Skeletal muscle satellite cell (primary cell): ENCODE measurements at regions not wholly inside any gene's neighbourhood (a gene's known extent, or its start where the extent isn't known, plus 50 kb on each side); places are given as distances from the start of the nearest gene placed in this dataset.

ENCODE experiments used
- H3K27me3 ChIP-seq: 2 replicates; pipeline ENCODE4 v1.7.0; 2013; ENCODE audit warnings: low read length; ENCODE audit not compliant: control insufficient read depth, insufficient read depth
- H3K36me3 ChIP-seq: 2 replicates; pipeline ENCODE4 v1.7.0; 2013; ENCODE audit warnings: mild to moderate bottlenecking, control low read depth, low read length; ENCODE audit not compliant: insufficient read depth
- H3K4me1 ChIP-seq: 2 replicates; pipeline ENCODE4 v1.7.0; 2013; ENCODE audit warnings: low read length; ENCODE audit not compliant: control insufficient read depth, insufficient read depth
- H3K4me2 ChIP-seq: 2 replicates; pipeline ENCODE4 v1.7.0; 2013; ENCODE audit warnings: mild to moderate bottlenecking, low read length
- H3K4me3 ChIP-seq: 2 replicates; pipeline ENCODE4 v1.7.0; 2013; ENCODE audit warnings: low read length
- H3K9ac ChIP-seq: 2 replicates; pipeline ENCODE4 v1.7.0; 2013; ENCODE audit warnings: mild to moderate bottlenecking, low read depth, low read length, moderate library complexity
- H3K9me3 ChIP-seq: replicated peaks from 2 replicates; pipeline ENCODE4 v1.7.0; 2013; ENCODE audit warnings: mild to moderate bottlenecking, control low read depth, low read length

- H3K36me3 ChIP-seq = no peaks in the 10 kb centered on the region
- peaks cover 13% of the 10 kb centered on the region for H3K9me3 ChIP-seq
- H3K4me2 ChIP-seq = no peak overlapping the region
- H3K9ac ChIP-seq = no peak overlapping the region
- H3K27me3 ChIP-seq = no peaks in the 10 kb centered on the region
- H3K4me3 ChIP-seq = no peak overlapping the region
- no peaks in the 10 kb centered on the region for H3K4me1 ChIP-seq
These were observed 890.6 kb upstream of the LRRTM1 start for GRCh38 chr2:81195017-81195773.

- Histone ChIP-seq H3K4me3 (no peak overlapping the region), H3K9me3 (peaks cover 15% of the 10 kb centered on the region), H3K27me3 (no peaks in the 10 kb centered on the region), H3K36me3 (no peaks in the 10 kb centered on the region), H3K4me2 (no peak overlapping the region), H3K4me1 (no peaks in the 10 kb centered on the region), H3K9ac (no peak overlapping the region)
These were observed 890.0 kb upstream of the LRRTM1 start for GRCh38 chr2:81194581-81194980.

GRCh38 chr2:81194176-81194575 lies 889.6 kb upstream of the LRRTM1 start:
- Histone ChIP-seq H3K27me3 (no peaks in the 10 kb centered on the region), H3K4me1 (no peaks in the 10 kb centered on the region), H3K4me3 (no peak overlapping the region), H3K36me3 (no peaks in the 10 kb centered on the region), H3K4me2 (no peak overlapping the region), H3K9me3 (peaks cover 16% of the 10 kb centered on the region), H3K9ac (no peak overlapping the region)

- Histone ChIP-seq H3K4me3 (no peak overlapping the region), H3K27me3 (no peaks in the 10 kb centered on the region), H3K4me1 (no peaks in the 10 kb centered on the region), H3K4me2 (no peak overlapping the region), H3K9me3 (no peaks in the 10 kb centered on the region), H3K9ac (no peak overlapping the region), H3K36me3 (no peaks in the 10 kb centered on the region)
These were observed 877.3 kb upstream of the LRRTM1 start for GRCh38 chr2:81181845-81182244.

GRCh38 chr2:81171447-81171846 lies 866.9 kb upstream of the LRRTM1 start:
- Histone ChIP-seq H3K4me3 (no peak overlapping the region), H3K4me1 (no peaks in the 10 kb centered on the region), H3K4me2 (no peak overlapping the region), H3K27me3 (no peaks in the 10 kb centered on the region), H3K9ac (no peak overlapping the region), H3K36me3 (no peaks in the 10 kb centered on the region), H3K9me3 (no peaks in the 10 kb centered on the region)

- Histone ChIP-seq H3K4me2 (no peak overlapping the region), H3K9me3 (peaks cover 5% of the 10 kb centered on the region), H3K9ac (no peak overlapping the region), H3K4me3 (no peak overlapping the region), H3K27me3 (no peaks in the 10 kb centered on the region), H3K4me1 (no peaks in the 10 kb centered on the region), H3K36me3 (no peaks in the 10 kb centered on the region)
These were observed 859.0 kb upstream of the LRRTM1 start for GRCh38 chr2:81163583-81163982.

GRCh38 chr2:81158505-81158904 lies 854.0 kb upstream of the LRRTM1 start:
- Histone ChIP-seq H3K4me2 (no peak overlapping the region), H3K36me3 (no peaks in the 10 kb centered on the region), H3K4me1 (no peaks in the 10 kb centered on the region), H3K9ac (no peak overlapping the region), H3K27me3 (no peaks in the 10 kb centered on the region), H3K9me3 (peaks cover 3% of the 10 kb centered on the region), H3K4me3 (no peak overlapping the region)

GRCh38 chr2:81148323-81148722 lies 843.8 kb upstream of the LRRTM1 start:
- Histone ChIP-seq H3K9me3 (peaks cover 8% of the 10 kb centered on the region), H3K4me1 (no peaks in the 10 kb centered on the region), H3K9ac (no peak overlapping the region)

GRCh38 chr2:81136296-81136695 lies 831.7 kb upstream of the LRRTM1 start:
- H3K4me1 ChIP-seq = no peaks in the 10 kb centered on the region
- H3K9me3 ChIP-seq = no peaks in the 10 kb centered on the region
- no peak overlapping the region for H3K4me3 ChIP-seq
- H3K36me3 ChIP-seq = no peaks in the 10 kb centered on the region
- H3K9ac ChIP-seq = no peak overlapping the region
- H3K27me3 ChIP-seq = no peaks in the 10 kb centered on the region
- no peak overlapping the region for H3K4me2 ChIP-seq

More at GRCh38 chr2:81148323-81148722, 843.8 kb upstream of the LRRTM1 start:
- no peak overlapping the region for H3K4me2 ChIP-seq
- H3K36me3 ChIP-seq = no peaks in the 10 kb centered on the region
- no peaks in the 10 kb centered on the region for H3K27me3 ChIP-seq
- H3K4me3 ChIP-seq = no peak overlapping the region

- Histone ChIP-seq H3K4me1 (no peaks in the 10 kb centered on the region), H3K36me3 (no peaks in the 10 kb centered on the region), H3K9ac (no peak overlapping the region), H3K9me3 (peaks cover 3% of the 10 kb centered on the region), H3K4me3 (no peak overlapping the region), H3K27me3 (no peaks in the 10 kb centered on the region), H3K4me2 (no peak overlapping the region)
These were observed 792.8 kb upstream of the LRRTM1 start for GRCh38 chr2:81097361-81097760.

- H3K4me3 ChIP-seq = no peak overlapping the region
- H3K9me3 ChIP-seq = peaks cover 6% of the 10 kb centered on the region
- no peak overlapping the region for H3K9ac ChIP-seq
- no peaks in the 10 kb centered on the region for H3K4me1 ChIP-seq
- no peak overlapping the region for H3K4me2 ChIP-seq
- no peaks in the 10 kb centered on the region for H3K27me3 ChIP-seq
- H3K36me3 ChIP-seq = no peaks in the 10 kb centered on the region
These were observed 788.5 kb upstream of the LRRTM1 start for GRCh38 chr2:81093031-81093430.

GRCh38 chr2:81087646-81088045 lies 783.1 kb upstream of the LRRTM1 start:
- Histone ChIP-seq H3K4me2 (no peak overlapping the region), H3K9me3 (peaks cover 3% of the 10 kb centered on the region), H3K4me3 (no peak overlapping the region), H3K36me3 (no peaks in the 10 kb centered on the region), H3K4me1 (no peaks in the 10 kb centered on the region), H3K27me3 (no peaks in the 10 kb centered on the region), H3K9ac (no peak overlapping the region)
